K562 (cell line): ENCODE measurements at regions not wholly inside any gene's neighbourhood (a gene's known extent, or its start where the extent isn't known, plus 50 kb on each side); places are given as distances from the start of the nearest gene placed in this dataset.
A peak's percentile ranks its signal among the peaks of the same experiment; 100 is the strongest.

Experiments used
- ATAC-seq: fragments of 200-7000 bp; cut with Tn5 transposase; 3 replicates; pipeline ENCODE4 v1.9.1; 2020; ENCODE audit warnings: moderate library complexity
- BruUV-seq: library from RNA; stranded (reverse); fragments of 400-500 nt; replicated peaks from 2 replicates; lab custom pipeline; 2021; lab: Mats Ljungman, UMichigan
- CTCF ChIA-PET: fragments of 300-600 bp; formaldehyde crosslinking; extraction: SDS; loops from one replicate; lab custom pipeline; 2021; ENCODE audit warnings: low intra/inter-chr PET ratio; lab: Yijun Ruan, JAX
- POLR2A ChIA-PET: fragments of 300-600, 350-650 bp; sonication (Branson Sonifier 250); formaldehyde crosslinking; extraction: SDS; loops from one replicate; lab custom pipeline; 2021; ENCODE audit warnings: antibody characterized with exemption, inconsistent platforms; lab: Yijun Ruan, JAX
- DNase-seq, 4 experiments: peaks; one replicate each; pipeline versions ENCODE4 v3.0.0 to v3.0.0-alpha.2; 2011 to 2018; ENCODE audit warnings: low spot score in 3 of 4, mixed read lengths in 3 of 4; ENCODE audit errors: extremely low read depth in 1 of 4
- FAIRE-seq: peaks from 2 replicates; lab custom pipeline; 2011; peaks lifted over from hg19 to GRCh38; lab: Jason Lieb, UNC
- H2AFZ ChIP-seq: 2 replicates; pipeline ENCODE4 v1.6.0; 2011; ENCODE audit warnings: low read depth, low read length, control low read depth, inconsistent platforms
- H3K27ac ChIP-seq: fragments of 200-600 bp; 3 replicates; pipeline ENCODE4 v1.8.0; 2011; ENCODE audit warnings: low read depth, mild to moderate bottlenecking, control low read depth, inconsistent platforms, low read length, moderate library complexity, mixed read lengths; ENCODE audit errors: extremely low read depth
- H3K27me3 ChIP-seq, 2 experiments: fragments of 300-600 bp in 1 of 2; 2 replicates in 1 of 2; 3 replicates in 1 of 2; pipeline versions ENCODE4 v1.6.0 to v1.8.0; 2011; ENCODE audit warnings: inconsistent platforms in 2 of 2, low read length in 2 of 2, mild to moderate bottlenecking in 1 of 2, mixed read lengths in 1 of 2, moderate library complexity in 1 of 2; ENCODE audit not compliant: control insufficient read depth in 2 of 2, insufficient read depth in 2 of 2
- H3K36me3 ChIP-seq: fragments of 300-600 bp; 3 replicates; pipeline ENCODE4 v1.8.0; 2011; ENCODE audit warnings: mild to moderate bottlenecking, low read length, inconsistent platforms; ENCODE audit not compliant: control insufficient read depth, insufficient read depth
- H3K4me1 ChIP-seq, 2 experiments: fragments of 200-600 bp in 1 of 2; replicated peaks in 1 of 2; 2 replicates in 1 of 2; 3 replicates in 1 of 2; pipeline versions ENCODE4 v1.5.1 to v1.8.0; 2011; ENCODE audit warnings: inconsistent platforms in 2 of 2, low read length in 2 of 2, mild to moderate bottlenecking in 1 of 2, mixed read lengths in 1 of 2, moderate library complexity in 1 of 2; ENCODE audit not compliant: control insufficient read depth in 2 of 2, insufficient read depth in 2 of 2
- H3K4me2 ChIP-seq: 2 replicates; pipeline ENCODE4 v1.6.1; 2011; ENCODE audit warnings: low read length, control low read depth, inconsistent platforms, mixed read lengths; ENCODE audit not compliant: insufficient read depth
- H3K4me3 ChIP-seq: fragments of 200-600 bp; sonication (generic), shearing (Covaris generic); 2 replicates; pipeline ENCODE4 v1.5.1; 2016; ENCODE audit warnings: control low read depth, inconsistent platforms
- H3K79me2 ChIP-seq: fragments of 200-600 bp; 3 replicates; pipeline ENCODE4 v1.8.0; 2011; ENCODE audit warnings: low read length, inconsistent platforms; ENCODE audit not compliant: control insufficient read depth, insufficient read depth
- H3K9ac ChIP-seq, 2 experiments: 2 replicates each; pipeline versions ENCODE4 v1.6.0 to v1.6.1; 2011; ENCODE audit warnings: low read depth in 2 of 2, low read length in 2 of 2, control low read depth in 1 of 2, inconsistent platforms in 1 of 2, mild to moderate bottlenecking in 1 of 2, mixed read lengths in 1 of 2; ENCODE audit not compliant: insufficient read depth in 1 of 2
- H3K9me1 ChIP-seq: one replicate; pipeline ENCODE4 v1.6.0; 2011; ENCODE audit warnings: inconsistent platforms, mild to moderate bottlenecking, low read length, moderate library complexity; ENCODE audit not compliant: control insufficient read depth, insufficient read depth
- H3K9me3 ChIP-seq: replicated peaks from 2 replicates; pipeline ENCODE4 v1.5.1; 2011; ENCODE audit warnings: low read depth, low read length, inconsistent platforms; ENCODE audit not compliant: control insufficient read depth, insufficient read depth
- H4K20me1 ChIP-seq: replicated peaks from 2 replicates; pipeline ENCODE4 v1.6.1; 2011; ENCODE audit warnings: low read length, inconsistent platforms, mixed read lengths; ENCODE audit not compliant: control insufficient read depth, insufficient read depth
- C11orf30 ChIP-seq: fragments of 450-650 bp; IDR thresholded peaks from 2 replicates; pipeline ENCODE4 v1.6.1; 2016; ENCODE audit warnings: low read depth, mild to moderate bottlenecking
- CHD4 ChIP-seq: fragments of 200-600 bp; sonication (generic); IDR thresholded peaks from 3 replicates; pipeline ENCODE4 v1.6.1; 2012; ENCODE audit warnings: low read depth, mild to moderate bottlenecking, mixed read lengths, low read length, inconsistent platforms; ENCODE audit not compliant: insufficient read depth, insufficient replicate concordance, poor library complexity, severe bottlenecking
- FOXJ2 ChIP-seq: fragments of 200-800 bp; sonication (Bioruptor generic); IDR thresholded peaks from 2 replicates; pipeline ENCODE4 v1.6.1; 2016; ENCODE audit warnings: missing genetic modification characterization, missing compliant biosample characterization
- GATAD2A ChIP-seq: fragments of 450-650 bp; IDR thresholded peaks from 2 replicates; pipeline ENCODE4 v1.6.1; 2017
- KDM2B ChIP-seq: fragments of 250-450 bp; sonication (Bioruptor Pico); IDR thresholded peaks from 2 replicates; pipeline ENCODE4 v1.8.0; 2021; ENCODE audit warnings: mild to moderate bottlenecking, moderate library complexity
- MCM5 ChIP-seq: fragments of 450-650 bp; IDR thresholded peaks from 2 replicates; pipeline ENCODE4 v1.6.1; 2016; ENCODE audit warnings: low read depth
- WGBS: fragments of 100-300 bp; shearing (Covaris generic); methylation state at CpG from one replicate; pipeline ENCODE4 v1.1.6; 2016; ENCODE audit warnings: low coverage, mixed read lengths; ENCODE audit not compliant: insufficient coverage; ENCODE audit errors: missing lambda C conversion rate; 5-methylcytosine and 5-hydroxymethylcytosine counted together
- in situ Hi-C: fragments of 300-500 bp; cut with MboI; formaldehyde crosslinking; loops from 4 replicates; pipeline ENCODE4 v1.15.0; 2018; ENCODE audit warnings: inconsistent platforms, mixed read lengths
- intact Hi-C: fragments of 100-400 bp; cut with micrococcal nuclease; formaldehyde crosslinking; loops from 2 replicates; pipeline ENCODE4 v1.14.2; 2022
- TF ChIP-seq, protein P1 (sequence below): fragments of 250-450 bp; sonication (Bioruptor Pico); IDR thresholded peaks from 2 replicates; pipeline ENCODE4 v1.5.0; 2021; ENCODE audit warnings: mild to moderate bottlenecking, moderate library complexity
- TF ChIP-seq, protein P2 (sequence below): fragments of 450-650 bp; formaldehyde crosslinking; IDR thresholded peaks from 2 replicates; pipeline ENCODE4 v1.4.0; 2020; ENCODE audit warnings: mild to moderate bottlenecking, moderate library complexity
- TF ChIP-seq, protein P3 (sequence below), 3 experiments: IDR thresholded peaks in 2 of 3; conservative IDR thresholded peaks in 1 of 3; 2 replicates each; pipeline ENCODE4 v1.5.1; 2011 to 2012; ENCODE audit warnings: low read length in 3 of 3, mild to moderate bottlenecking in 3 of 3, control low read depth in 2 of 3, improper control_type of control experiment in 1 of 3, inconsistent platforms in 1 of 3, low read depth in 1 of 3, mixed read lengths in 1 of 3, moderate library complexity in 1 of 3; ENCODE audit not compliant: insufficient read depth in 2 of 3

DNA sequence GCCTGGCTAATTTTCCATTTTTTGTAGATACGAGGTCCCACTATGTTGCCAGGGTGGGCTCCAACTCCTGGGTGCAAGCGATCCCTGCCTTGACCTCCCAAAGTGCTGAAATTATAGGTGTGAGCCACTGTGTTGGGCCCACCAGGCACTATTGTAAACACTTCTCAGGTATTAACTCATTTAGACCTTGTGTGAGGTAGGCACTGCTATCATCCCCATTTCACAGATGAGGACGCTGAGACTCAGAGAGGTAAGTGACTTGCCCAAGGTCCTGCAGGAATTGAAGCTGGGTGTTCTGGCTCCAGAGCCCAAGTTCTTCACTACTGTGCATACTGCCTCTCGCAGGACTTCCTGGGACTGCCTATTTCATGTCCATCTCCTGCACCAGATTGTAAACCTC is 67.1 kb upstream of the SYPL1 start (continued):
- TF ChIP-seq CHD4 (peak; percentile 51), FOXJ2 (tag) (no peak), KDM2B (no peak), GATAD2A (no peak)
- TF ChIP-seq, protein P1, sequence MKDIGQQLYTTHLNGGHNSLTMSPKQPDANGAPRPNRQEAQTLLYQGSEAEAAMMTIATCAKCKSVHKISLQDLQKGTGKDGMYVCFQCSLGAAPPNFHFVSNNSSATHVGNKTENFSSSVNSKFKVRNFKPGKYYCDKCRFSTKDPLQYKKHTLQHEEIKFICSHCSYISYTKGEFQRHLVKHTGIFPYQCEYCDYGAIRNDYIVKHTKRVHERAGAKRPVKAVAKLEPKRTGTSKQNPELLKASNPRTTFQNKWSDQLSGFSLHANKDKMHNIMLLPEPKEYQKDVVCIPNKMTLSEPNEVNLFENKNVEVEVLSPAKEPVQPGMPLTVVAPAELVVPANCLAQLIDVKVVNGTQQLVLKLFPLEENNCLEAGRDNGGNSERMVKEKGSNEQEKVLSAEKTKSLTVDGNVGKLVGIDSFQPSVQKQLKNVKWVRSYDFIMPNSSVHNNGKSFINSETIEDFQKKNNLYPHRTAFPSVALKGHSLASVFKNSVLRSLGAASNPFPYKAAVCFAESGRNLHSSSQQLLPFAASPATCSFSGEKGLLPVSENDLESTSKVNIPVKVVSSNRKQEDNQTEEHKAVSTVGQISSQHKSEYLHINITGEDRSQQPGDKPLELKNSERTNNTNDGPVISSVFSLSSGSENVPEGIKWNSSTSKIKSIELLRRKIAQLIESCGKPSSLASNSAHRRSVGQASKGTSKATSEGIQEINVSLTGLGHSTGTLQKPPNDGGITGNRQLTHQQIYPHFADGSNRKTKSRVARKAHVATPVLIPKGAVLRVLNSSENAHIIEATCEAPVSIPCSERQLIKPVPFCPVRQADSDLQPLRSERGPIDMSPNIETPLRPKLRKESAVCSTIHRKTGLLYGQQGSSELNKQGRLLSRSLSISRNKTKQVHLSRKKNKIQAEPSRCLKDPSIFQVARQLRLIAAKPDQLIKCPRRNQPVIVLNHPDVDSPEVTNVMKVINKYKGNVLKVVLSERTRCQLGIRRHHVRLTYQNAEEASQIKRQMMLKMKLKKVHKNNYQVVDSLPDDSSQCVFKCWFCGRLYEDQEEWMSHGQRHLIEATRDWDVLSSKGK, result no peak

DNA sequence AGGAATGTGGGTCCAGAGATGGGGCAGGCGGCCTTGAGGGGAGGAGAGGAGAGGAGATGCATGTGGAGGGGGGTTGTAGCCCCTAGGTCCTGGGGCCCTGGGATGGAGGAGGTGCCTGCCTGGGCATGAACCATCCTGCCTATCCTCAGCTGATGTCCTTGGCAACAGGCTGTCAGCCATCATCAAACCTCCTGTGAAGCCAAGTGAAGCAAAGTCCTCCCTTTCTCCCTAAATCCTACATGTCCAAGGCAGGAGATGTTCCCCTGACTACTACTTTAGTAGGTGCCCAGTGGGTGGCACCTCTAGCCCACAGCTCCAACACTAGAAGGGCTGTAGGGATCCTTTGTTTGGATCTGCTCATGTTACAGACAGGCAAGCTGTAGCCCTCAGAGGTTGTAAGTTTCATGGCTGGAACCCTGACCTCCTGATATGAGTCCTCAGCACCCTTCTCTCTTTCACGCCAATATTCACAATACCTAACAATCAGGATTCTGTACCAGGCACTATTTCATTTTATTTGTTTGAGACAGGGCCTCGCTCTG is 66.6 kb upstream of the SYPL1 start:
- in situ Hi-C loops (loop anchor here (5.0 to 10.0 kb wide), 5 partner anchors 194 to 569 kb away; no protein-coding TSS in a partner anchor), intact Hi-C loops (loop anchor here (2.0 kb wide), 1 partner anchor 106 kb away; the partner anchor contains the start of gene NAMPT)
- Histone ChIP-seq H3K4me1 (peaks cover 0 to 5% of the 10 kb centered on the region in 2 experiments; a peak in 3 of 5 replicates), H3K27ac (no peak overlapping the region), H3K9me3 (no peaks in the 10 kb centered on the region), H3K4me2 (no peak overlapping the region), H3K9ac (no peak overlapping the region), H3K79me2 (no peaks in the 10 kb centered on the region), H3K4me3 (no peak overlapping the region), H4K20me1 (no peaks in the 10 kb centered on the region), H3K27me3 (no peaks in the 10 kb centered on the region), H2AFZ (no peak overlapping the region), H3K36me3 (no peaks in the 10 kb centered on the region), H3K9me1 (no peaks in the 10 kb centered on the region)
- ChIA-PET CTCF (interaction anchor here (1.0 to 3.3 kb wide), 2 partner anchors 284 to 558 kb away, joined by 4 to 26 read pairs; no protein-coding TSS in a partner anchor), POLR2A (interaction anchor here (0.5 to 1.8 kb wide), 4 partner anchors 96 to 597 kb away, joined by 3 to 4 read pairs (median 3); no protein-coding TSS in a partner anchor)
- 57% methylated on average over 3 of the region's 3 CpGs for WGBS
- ATAC-seq (peak; percentile 49), DNase-seq (peak in 1 of 4 experiments; percentile 33), FAIRE-seq (no peak)
- BruUV-seq, result no TSS peak
- TF ChIP-seq, protein P2, sequence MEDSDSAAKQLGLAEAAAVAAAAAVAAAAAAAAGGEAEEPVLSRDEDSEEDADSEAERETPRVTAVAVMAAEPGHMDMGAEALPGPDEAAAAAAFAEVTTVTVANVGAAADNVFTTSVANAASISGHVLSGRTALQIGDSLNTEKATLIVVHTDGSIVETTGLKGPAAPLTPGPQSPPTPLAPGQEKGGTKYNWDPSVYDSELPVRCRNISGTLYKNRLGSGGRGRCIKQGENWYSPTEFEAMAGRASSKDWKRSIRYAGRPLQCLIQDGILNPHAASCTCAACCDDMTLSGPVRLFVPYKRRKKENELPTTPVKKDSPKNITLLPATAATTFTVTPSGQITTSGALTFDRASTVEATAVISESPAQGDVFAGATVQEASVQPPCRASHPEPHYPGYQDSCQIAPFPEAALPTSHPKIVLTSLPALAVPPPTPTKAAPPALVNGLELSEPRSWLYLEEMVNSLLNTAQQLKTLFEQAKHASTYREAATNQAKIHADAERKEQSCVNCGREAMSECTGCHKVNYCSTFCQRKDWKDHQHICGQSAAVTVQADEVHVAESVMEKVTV (CRISPR knock-in tag), result peak; percentile 66
- TF ChIP-seq, protein P3, sequence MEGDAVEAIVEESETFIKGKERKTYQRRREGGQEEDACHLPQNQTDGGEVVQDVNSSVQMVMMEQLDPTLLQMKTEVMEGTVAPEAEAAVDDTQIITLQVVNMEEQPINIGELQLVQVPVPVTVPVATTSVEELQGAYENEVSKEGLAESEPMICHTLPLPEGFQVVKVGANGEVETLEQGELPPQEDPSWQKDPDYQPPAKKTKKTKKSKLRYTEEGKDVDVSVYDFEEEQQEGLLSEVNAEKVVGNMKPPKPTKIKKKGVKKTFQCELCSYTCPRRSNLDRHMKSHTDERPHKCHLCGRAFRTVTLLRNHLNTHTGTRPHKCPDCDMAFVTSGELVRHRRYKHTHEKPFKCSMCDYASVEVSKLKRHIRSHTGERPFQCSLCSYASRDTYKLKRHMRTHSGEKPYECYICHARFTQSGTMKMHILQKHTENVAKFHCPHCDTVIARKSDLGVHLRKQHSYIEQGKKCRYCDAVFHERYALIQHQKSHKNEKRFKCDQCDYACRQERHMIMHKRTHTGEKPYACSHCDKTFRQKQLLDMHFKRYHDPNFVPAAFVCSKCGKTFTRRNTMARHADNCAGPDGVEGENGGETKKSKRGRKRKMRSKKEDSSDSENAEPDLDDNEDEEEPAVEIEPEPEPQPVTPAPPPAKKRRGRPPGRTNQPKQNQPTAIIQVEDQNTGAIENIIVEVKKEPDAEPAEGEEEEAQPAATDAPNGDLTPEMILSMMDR (IDR thresholded peaks at IDR 0.05 in 2 of 3, conservative IDR thresholded peaks at IDR 0.05 in 1 of 3; ENCODE audit: insufficient read depth in 2 of 3, low read depth in 1 of 3, low read length in 3 of 3), result peak; percentile 35 to 61 (median 41); a peak in 4 of 6 replicates
- TF ChIP-seq MCM5 (no peak), C11orf30 (no peak)
